HG03135 (cell line): ENCODE measurements at regions not wholly inside any gene's neighbourhood (a gene's known extent, or its start where the extent isn't known, plus 50 kb on each side); places are given as distances from the start of the nearest gene placed in this dataset.
"Not testable (repeated sequence)": the region's sequence is repeated elsewhere in the genome, so short reads cannot be mapped to it uniquely, and the experiment has no call there.

Experiments
- ATAC-seq: cut with Tn5 transposase; IDR thresholded peaks from one replicate; pipeline ENCODE4 v1.9.1; 2021; ENCODE audit warnings: mild to moderate bottlenecking, moderate library complexity; ENCODE audit not compliant: unreplicated experiment

- ATAC-seq = no peak
Measured at GRCh38 chr2:2779727-2780126, 448.7 kb upstream of the MYT1L start.

- no peak for ATAC-seq
Measured at GRCh38 chr2:2777876-2778275, 446.8 kb upstream of the MYT1L start.

GRCh38 chr2:2777213-2777612, 446.1 kb upstream of the MYT1L start:
- no peak for ATAC-seq

- no peak for ATAC-seq
Measured at GRCh38 chr2:2775018-2775417, 443.9 kb upstream of the MYT1L start.

GRCh38 chr2:2773692-2774091, 442.6 kb upstream of the MYT1L start:
- no peak for ATAC-seq

- not testable (repeated sequence) for ATAC-seq
Measured at GRCh38 chr2:2773080-2773479, 442.0 kb upstream of the MYT1L start.

GRCh38 chr2:2771721-2772411, 440.8 kb upstream of the MYT1L start:
- no peak for ATAC-seq

- ATAC-seq = no peak
Measured at GRCh38 chr2:2769481-2770431, 438.7 kb upstream of the MYT1L start.

- ATAC-seq = no peak
Measured at GRCh38 chr2:2768476-2768875, 437.4 kb upstream of the MYT1L start.

GRCh38 chr2:2767837-2768236, 436.8 kb upstream of the MYT1L start:
- no peak for ATAC-seq

GRCh38 chr2:2765839-2766495, 434.9 kb upstream of the MYT1L start:
- ATAC-seq = no peak

- no peak for ATAC-seq
Measured at GRCh38 chr2:2765176-2765800, 434.2 kb upstream of the MYT1L start.

GRCh38 chr2:2764739-2765138, 433.7 kb upstream of the MYT1L start:
- no peak for ATAC-seq

- ATAC-seq = no peak
Measured at GRCh38 chr2:2764001-2764355, 432.9 kb upstream of the MYT1L start.

- no peak for ATAC-seq
Measured at GRCh38 chr2:2763351-2764000, 432.4 kb upstream of the MYT1L start.

- no peak for ATAC-seq
Measured at GRCh38 chr2:2762913-2763312, 431.8 kb upstream of the MYT1L start.

- ATAC-seq = no peak
Measured at GRCh38 chr2:2762166-2762908, 431.3 kb upstream of the MYT1L start.

GRCh38 chr2:2758793-2759367, 427.8 kb upstream of the MYT1L start:
- no peak for ATAC-seq

- ATAC-seq = no peak
Measured at GRCh38 chr2:2757764-2758163, 426.7 kb upstream of the MYT1L start.

- no peak for ATAC-seq
Measured at GRCh38 chr2:2756886-2757285, 425.8 kb upstream of the MYT1L start.
